B cell (primary cell): ENCODE measurements at regions not wholly inside any gene's neighbourhood (a gene's known extent, or its start where the extent isn't known, plus 50 kb on each side); places are given as distances from the start of the nearest gene placed in this dataset.

Experiments used
- ATAC-seq: fragments of 200-7000 bp; cut with Tn5 transposase; one replicate; pipeline ENCODE4 v1.10.0; 2021; ENCODE audit warnings: low read depth, mild to moderate bottlenecking, moderate number of reproducible peaks, moderate library complexity
- CTCF ChIA-PET: fragments of 350-600 bp; sonication (Branson Sonifier 250); formaldehyde crosslinking; loops from one replicate; lab custom pipeline; 2021; ENCODE audit warnings: antibody characterized with exemption, inconsistent platforms; lab: Charles Lee
- POLR2A ChIA-PET: fragments of 350-600 bp; sonication (Branson Sonifier 250); formaldehyde crosslinking; loops from one replicate; lab custom pipeline; 2021; ENCODE audit warnings: antibody characterized with exemption; lab: Charles Lee
- DNase-seq: peaks from one replicate; pipeline ENCODE4 v3.0.0; 2013
- H2AFZ ChIP-seq: 2 replicates; pipeline ENCODE4 v1.6.1; 2012; ENCODE audit warnings: mild to moderate bottlenecking, low read depth, low read length; ENCODE audit not compliant: insufficient read depth, poor library complexity, severe bottlenecking
- H3K27ac ChIP-seq, 2 donors: 1 replicate in 1 of 2; 2 replicates in 1 of 2; pipeline ENCODE4 v1.5.1; 2012 to 2013; ENCODE audit warnings: low read length in 2 of 2, mild to moderate bottlenecking in 2 of 2, moderate library complexity in 1 of 2
- H3K27me3 ChIP-seq, 4 experiments: fragments of 200-600 bp in 1 of 4; sonication (generic) in 1 of 4; replicated peaks in 1 of 4; 1 replicate in 2 of 4; 2 replicates in 2 of 4; pipeline versions ENCODE4 v1.6.1 to v1.7.0; 2013 to 2016; ENCODE audit warnings: low read length in 3 of 4, mild to moderate bottlenecking in 2 of 4, mixed read lengths in 1 of 4, moderate library complexity in 1 of 4; ENCODE audit not compliant: insufficient read depth in 4 of 4, control insufficient read depth in 3 of 4; ENCODE audit errors: control extremely low read depth in 1 of 4
- H3K36me3 ChIP-seq, 2 experiments: replicated peaks in 1 of 2; 1 replicate in 1 of 2; 2 replicates in 1 of 2; pipeline versions ENCODE4 v1.6.1 to v1.7.1; 2013; ENCODE audit warnings: low read length in 1 of 2; ENCODE audit not compliant: insufficient read depth in 2 of 2, control insufficient read depth in 1 of 2; ENCODE audit errors: control extremely low read depth in 1 of 2, extremely low read depth in 1 of 2
- H3K4me1 ChIP-seq, 2 donors: fragments of 200-600 bp in 1 of 2; sonication (generic) in 1 of 2; 1 replicate in 1 of 2; 2 replicates in 1 of 2; pipeline versions ENCODE4 v1.5.1 to v1.6.1; 2013 to 2017; ENCODE audit warnings: low read length in 2 of 2; ENCODE audit not compliant: control insufficient read depth in 2 of 2, insufficient read depth in 2 of 2
- H3K4me2 ChIP-seq: replicated peaks from 2 replicates; pipeline ENCODE3; 2012; ENCODE audit warnings: mild to moderate bottlenecking, low read depth, low read length; ENCODE audit not compliant: poor library complexity, severe bottlenecking
- H3K4me3 ChIP-seq, 5 experiments: fragments of 200-600 bp in 1 of 5; sonication (generic) in 1 of 5; 1 replicate in 3 of 5; 2 replicates in 2 of 5; pipeline versions ENCODE4 v1.5.1 to v1.7.0; 2011 to 2016; ENCODE audit warnings: low read length in 4 of 5, mild to moderate bottlenecking in 4 of 5, low read depth in 2 of 5, control low read depth in 1 of 5, moderate library complexity in 1 of 5; ENCODE audit not compliant: insufficient read depth in 1 of 5; ENCODE audit errors: control extremely low read depth in 1 of 5, extremely low read depth in 1 of 5
- H3K79me2 ChIP-seq: fragments of 200-600 bp; sonication (generic); one replicate; pipeline ENCODE4 v1.6.0; 2016; ENCODE audit warnings: low read length; ENCODE audit not compliant: control insufficient read depth, insufficient read depth
- H3K9ac ChIP-seq: fragments of 200-600 bp; sonication (generic); 2 replicates; pipeline ENCODE4 v1.6.1; 2017; ENCODE audit warnings: mild to moderate bottlenecking, low read length, moderate library complexity
- H3K9me3 ChIP-seq, 3 donors: one replicate each; pipeline versions ENCODE4 v1.6.1 to v1.7.1; 2013; ENCODE audit warnings: low read length in 2 of 3; ENCODE audit not compliant: control insufficient read depth in 2 of 3, insufficient read depth in 1 of 3; ENCODE audit errors: control extremely low read depth in 1 of 3
- H4K20me1 ChIP-seq: 2 replicates; pipeline ENCODE4 v1.6.0; 2012; ENCODE audit warnings: mild to moderate bottlenecking, low read length; ENCODE audit not compliant: insufficient read depth, control insufficient read depth, poor library complexity, severe bottlenecking
- H3K27ac Mint-ChIP-seq: one replicate; pipeline ENCODE4 v1.8.0; 2021; ENCODE audit warnings: mixed read lengths
- H3K27me3 Mint-ChIP-seq: one replicate; pipeline ENCODE4 v1.8.0; 2021; ENCODE audit warnings: mixed read lengths
- H3K4me1 Mint-ChIP-seq: one replicate; pipeline ENCODE4 v1.8.0; 2021; ENCODE audit warnings: mixed read lengths
- H3K4me3 Mint-ChIP-seq: one replicate; pipeline ENCODE4 v1.8.0; 2021; ENCODE audit warnings: mixed read lengths
- H3K9me3 Mint-ChIP-seq: one replicate; pipeline ENCODE4 v1.8.0; 2022; ENCODE audit warnings: mixed read lengths; ENCODE audit not compliant: insufficient read depth
- EZH2 ChIP-seq: IDR thresholded peaks from 2 replicates; pipeline ENCODE4 v1.6.1; 2012; ENCODE audit warnings: borderline replicate concordance, low read depth, mild to moderate bottlenecking, moderate library complexity, low read length; ENCODE audit not compliant: insufficient read depth, poor library complexity, severe bottlenecking
- WGBS: methylation state at CpG from one replicate; pipeline ENCODE4 v1.1.5; 2013; ENCODE audit warnings: missing lambda C conversion rate; ENCODE audit not compliant: insufficient coverage; 5-methylcytosine and 5-hydroxymethylcytosine counted together
- intact Hi-C: fragments of 100-400 bp; cut with micrococcal nuclease; formaldehyde crosslinking; loops from one replicate; pipeline ENCODE4 v1.10.0; 2022
- TF ChIP-seq, protein P1 (sequence below): fragments of 200-600 bp; IDR thresholded peaks from one replicate; pipeline ENCODE4 v1.8.0; 2022; ENCODE audit warnings: antibody characterized with exemption, mild to moderate bottlenecking

DNA sequence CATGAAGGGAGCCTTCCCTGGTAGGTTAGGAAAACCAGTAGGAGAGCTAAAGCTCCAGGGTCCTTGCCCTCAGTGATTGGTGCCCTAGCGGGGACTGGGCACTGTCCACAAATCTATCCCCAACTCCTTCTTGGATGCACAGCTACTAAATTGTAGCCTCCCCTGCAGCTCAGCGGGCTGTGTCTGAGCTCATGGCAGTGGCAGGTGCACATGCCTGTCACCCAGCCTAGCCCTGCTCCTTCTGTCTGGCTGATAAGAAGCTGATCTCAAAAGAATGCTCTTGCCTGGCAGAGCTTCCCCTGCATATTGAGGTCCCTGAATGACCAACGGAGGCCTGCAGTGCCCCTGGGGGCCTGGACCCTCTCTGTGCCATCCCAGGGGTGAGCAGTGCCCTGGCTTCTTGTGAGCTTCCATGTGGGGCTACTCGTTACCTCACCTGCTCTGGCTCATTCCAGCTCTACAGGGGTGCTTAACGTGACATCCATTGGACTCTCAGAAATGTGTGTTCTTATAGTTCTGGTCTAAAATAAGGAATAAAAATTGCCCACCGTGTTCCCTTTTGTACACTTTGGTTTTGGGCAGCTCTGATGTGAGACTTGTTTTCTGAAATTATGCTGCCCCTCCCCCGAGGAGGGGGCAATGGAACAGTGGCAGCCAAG is 59.8 kb upstream of the ANTXRL start:
- Mint-ChIP-seq H3K27ac (no peak overlapping the region), H3K4me1 (peaks cover 3% of the 10 kb centered on the region), H3K9me3 (peaks cover 2% of the 10 kb centered on the region), H3K27me3 (no peaks in the 10 kb centered on the region), H3K4me3 (no peak overlapping the region)
- H3K4me1 ChIP-seq, result peaks cover 0 to 3% of the 10 kb centered on the region in 2 donors
- H3K79me2 ChIP-seq, result peaks cover 12% of the 10 kb centered on the region
- intact Hi-C loops, result no loop called here
- H3K9ac ChIP-seq, result no peak overlapping the region
- ATAC-seq (no peak), DNase-seq (no peak)
- H4K20me1 ChIP-seq, result peaks cover 28% of the 10 kb centered on the region
- peaks cover 0 to 5% of the 10 kb centered on the region in 2 experiments for H3K36me3 ChIP-seq
- 91% methylated on average over 6 of the region's 7 CpGs for WGBS
- H3K27me3 ChIP-seq, result no peaks in the 10 kb centered on the region
- TF ChIP-seq, protein P1, sequence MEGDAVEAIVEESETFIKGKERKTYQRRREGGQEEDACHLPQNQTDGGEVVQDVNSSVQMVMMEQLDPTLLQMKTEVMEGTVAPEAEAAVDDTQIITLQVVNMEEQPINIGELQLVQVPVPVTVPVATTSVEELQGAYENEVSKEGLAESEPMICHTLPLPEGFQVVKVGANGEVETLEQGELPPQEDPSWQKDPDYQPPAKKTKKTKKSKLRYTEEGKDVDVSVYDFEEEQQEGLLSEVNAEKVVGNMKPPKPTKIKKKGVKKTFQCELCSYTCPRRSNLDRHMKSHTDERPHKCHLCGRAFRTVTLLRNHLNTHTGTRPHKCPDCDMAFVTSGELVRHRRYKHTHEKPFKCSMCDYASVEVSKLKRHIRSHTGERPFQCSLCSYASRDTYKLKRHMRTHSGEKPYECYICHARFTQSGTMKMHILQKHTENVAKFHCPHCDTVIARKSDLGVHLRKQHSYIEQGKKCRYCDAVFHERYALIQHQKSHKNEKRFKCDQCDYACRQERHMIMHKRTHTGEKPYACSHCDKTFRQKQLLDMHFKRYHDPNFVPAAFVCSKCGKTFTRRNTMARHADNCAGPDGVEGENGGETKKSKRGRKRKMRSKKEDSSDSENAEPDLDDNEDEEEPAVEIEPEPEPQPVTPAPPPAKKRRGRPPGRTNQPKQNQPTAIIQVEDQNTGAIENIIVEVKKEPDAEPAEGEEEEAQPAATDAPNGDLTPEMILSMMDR, result no peak
- TF ChIP-seq EZH2, result no peak
- H2AFZ ChIP-seq, result no peak overlapping the region
- CTCF ChIA-PET, result interaction anchor here (1.3 to 1.8 kb wide), 2 partner anchors 992 to 1114 kb away, joined by 3 to 6 read pairs; no protein-coding TSS in a partner anchor
- H3K4me2 ChIP-seq, result no peak overlapping the region
- no peak overlapping the region for H3K4me3 ChIP-seq
- no peak overlapping the region for H3K27ac ChIP-seq
- POLR2A ChIA-PET, result interaction anchor here (0.6 kb wide), 1 partner anchor 1058 kb away, joined by 4 read pairs; no protein-coding TSS in a partner anchor
- H3K9me3 ChIP-seq, result peaks cover 0 to 15% (median 10%) of the 10 kb centered on the region in 3 donors

DNA sequence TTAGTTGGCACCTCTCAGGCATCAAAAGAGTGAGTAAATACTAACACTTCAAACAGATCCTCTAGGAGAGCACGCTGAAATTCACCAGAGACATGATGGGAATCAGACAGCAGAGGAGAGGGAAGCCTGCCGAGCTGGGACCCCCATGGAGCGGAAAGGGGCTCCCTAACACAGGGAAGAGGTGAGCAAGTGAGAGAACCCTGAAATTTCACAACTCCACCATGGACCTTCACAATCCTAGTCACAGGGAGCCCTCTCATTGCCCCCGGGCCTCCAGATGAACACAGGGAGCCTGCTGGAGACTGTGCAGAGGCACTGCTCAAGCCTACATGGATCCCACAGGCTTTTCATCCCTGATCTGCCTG is 59.2 kb upstream of the ANTXRL start:
- ATAC-seq (no peak), DNase-seq (no peak)
- Mint-ChIP-seq H3K4me3 (no peak overlapping the region), H3K4me1 (peaks cover 3% of the 10 kb centered on the region), H3K27me3 (no peaks in the 10 kb centered on the region), H3K9me3 (peaks cover 2% of the 10 kb centered on the region), H3K27ac (no peak overlapping the region)
- H3K27ac ChIP-seq, result no peak overlapping the region
- peaks cover 0 to 3% of the 10 kb centered on the region in 2 donors for H3K4me1 ChIP-seq
- WGBS, result 91% methylated on average over 2 of the region's 4 CpGs
- peaks cover 12% of the 10 kb centered on the region for H3K79me2 ChIP-seq
- H4K20me1 ChIP-seq, result peaks cover 26% of the 10 kb centered on the region
- intact Hi-C loops, result no loop called here
- peaks cover 0 to 5% of the 10 kb centered on the region in 2 experiments for H3K36me3 ChIP-seq
- ChIA-PET CTCF (interaction anchor here (1.3 kb wide), 1 partner anchor 1113 kb away, joined by 3 read pairs; no protein-coding TSS in a partner anchor), POLR2A (no interaction called here)
- H3K9me3 ChIP-seq, result peaks cover 0 to 15% (median 10%) of the 10 kb centered on the region in 3 donors
- TF ChIP-seq EZH2, result no peak
- TF ChIP-seq, protein P1, result no peak
- no peak overlapping the region for H3K4me3 ChIP-seq
- no peak overlapping the region for H2AFZ ChIP-seq
- no peak overlapping the region for H3K4me2 ChIP-seq
- H3K9ac ChIP-seq, result no peak overlapping the region
- H3K27me3 ChIP-seq, result no peaks in the 10 kb centered on the region
